ENCODE measurements at regions not wholly inside any gene's neighbourhood (a gene's known extent, or its start where the extent isn't known, plus 50 kb on each side); places are given as distances from the start of the nearest gene placed in this dataset.

DNA sequence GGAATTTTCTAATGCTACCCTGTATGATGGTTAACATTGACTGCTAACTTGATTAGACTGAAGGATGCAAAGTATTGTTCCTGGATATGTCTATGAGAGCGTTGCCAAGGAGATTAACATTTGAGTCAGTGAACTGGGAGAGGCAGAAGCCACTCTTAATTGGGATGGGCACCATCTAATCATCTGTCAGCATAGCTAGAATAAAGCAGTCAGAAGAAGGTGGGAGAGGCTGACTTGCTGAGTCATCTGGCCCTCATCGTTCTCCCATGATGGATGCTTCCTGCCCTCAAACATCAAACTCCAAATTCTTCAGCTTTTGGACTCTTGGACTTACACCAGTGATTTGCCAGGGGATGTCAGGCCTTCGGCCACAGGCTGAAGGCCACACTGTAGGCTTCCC is 878.5 kb downstream of the PCDH7 start:
- H3K4me3 ChIP-seq (ENCODE audit: low read depth in 1 of 3, low read length in 3 of 3), result no peak overlapping the region
- no peak overlapping the region for H3K27ac ChIP-seq (ENCODE audit: low read depth in 1 of 3, low read length in 2 of 3)
- 68 to 81% (median 77%) methylated on average over 3 of the region's 3 CpGs for WGBS, 3 donors
- no peak for DNase-seq
- no peaks in the 10 kb centered on the region for H3K9me3 ChIP-seq (ENCODE audit: control insufficient read depth in 2 of 2, insufficient read depth in 1 of 2, low read depth in 1 of 2, low read length in 1 of 2)
- H3K27me3 ChIP-seq (ENCODE audit: control insufficient read depth in 3 of 3, insufficient read depth in 3 of 3, low read length in 3 of 3), result no peaks in the 10 kb centered on the region
- H3K36me3 ChIP-seq (ENCODE audit: control insufficient read depth in 3 of 3, insufficient read depth in 2 of 3, low read depth in 1 of 3, low read length in 3 of 3), result no peaks in the 10 kb centered on the region
- no peaks in the 10 kb centered on the region for H3K4me1 ChIP-seq (ENCODE audit: control insufficient read depth in 3 of 3, insufficient read depth in 2 of 3, low read depth in 1 of 3, low read length in 2 of 3)
- no peak for FAIRE-seq

- no peaks in the 10 kb centered on the region for H3K4me1 ChIP-seq (ENCODE audit: control insufficient read depth in 3 of 3, insufficient read depth in 2 of 3, low read depth in 1 of 3, low read length in 2 of 3)
- H3K27ac ChIP-seq (ENCODE audit: low read depth in 1 of 3, low read length in 2 of 3), result no peak overlapping the region
- no peaks in the 10 kb centered on the region for H3K27me3 ChIP-seq (ENCODE audit: control insufficient read depth in 3 of 3, insufficient read depth in 3 of 3, low read length in 3 of 3)
- no peak for DNase-seq
- H3K36me3 ChIP-seq (ENCODE audit: control insufficient read depth in 3 of 3, insufficient read depth in 2 of 3, low read depth in 1 of 3, low read length in 3 of 3), result no peaks in the 10 kb centered on the region
- no peaks in the 10 kb centered on the region for H3K9me3 ChIP-seq (ENCODE audit: control insufficient read depth in 2 of 2, insufficient read depth in 1 of 2, low read depth in 1 of 2, low read length in 1 of 2)
- no peak for FAIRE-seq
- no peak overlapping the region for H3K4me3 ChIP-seq (ENCODE audit: low read depth in 1 of 3, low read length in 3 of 3)
These were observed 881.6 kb downstream of the PCDH7 start for GRCh38 chr4:31601793-31602192.

GRCh38 chr4:31613946-31614623 is 893.9 kb downstream of the PCDH7 start:
- Histone ChIP-seq H3K27me3 (ENCODE audit: control insufficient read depth in 3 of 3, insufficient read depth in 3 of 3, low read length in 3 of 3) (no peaks in the 10 kb centered on the region), H3K9me3 (ENCODE audit: control insufficient read depth in 2 of 2, insufficient read depth in 1 of 2, low read depth in 1 of 2, low read length in 1 of 2) (peaks cover 0 to 6% of the 10 kb centered on the region in 2 donors), H3K4me1 (ENCODE audit: control insufficient read depth in 3 of 3, insufficient read depth in 2 of 3, low read depth in 1 of 3, low read length in 2 of 3) (no peaks in the 10 kb centered on the region), H3K36me3 (ENCODE audit: control insufficient read depth in 3 of 3, insufficient read depth in 2 of 3, low read depth in 1 of 3, low read length in 3 of 3) (no peaks in the 10 kb centered on the region), H3K4me3 (ENCODE audit: low read depth in 1 of 3, low read length in 3 of 3) (no peak overlapping the region), H3K27ac (ENCODE audit: low read depth in 1 of 3, low read length in 2 of 3) (no peak overlapping the region)
- DNase-seq, result no peak
- FAIRE-seq, result no peak
- WGBS, 3 donors, result 60 to 74% (median 65%) methylated on average over 7 of the region's 7 CpGs

- Histone ChIP-seq H3K27ac (ENCODE audit: low read depth in 1 of 3, low read length in 2 of 3) (no peak overlapping the region), H3K9me3 (ENCODE audit: control insufficient read depth in 2 of 2, insufficient read depth in 1 of 2, low read depth in 1 of 2, low read length in 1 of 2) (peaks cover 0 to 6% of the 10 kb centered on the region in 2 donors), H3K4me3 (ENCODE audit: low read depth in 1 of 3, low read length in 3 of 3) (no peak overlapping the region), H3K4me1 (ENCODE audit: control insufficient read depth in 3 of 3, insufficient read depth in 2 of 3, low read depth in 1 of 3, low read length in 2 of 3) (no peaks in the 10 kb centered on the region), H3K27me3 (ENCODE audit: control insufficient read depth in 3 of 3, insufficient read depth in 3 of 3, low read length in 3 of 3) (no peaks in the 10 kb centered on the region), H3K36me3 (ENCODE audit: control insufficient read depth in 3 of 3, insufficient read depth in 2 of 3, low read depth in 1 of 3, low read length in 3 of 3) (no peaks in the 10 kb centered on the region)
- FAIRE-seq (no peak), DNase-seq (no peak)
- WGBS, 3 donors, result 67 to 83% (median 73%) methylated on average over 1 of the region's 1 CpG
These were observed 897.5 kb downstream of the PCDH7 start for GRCh38 chr4:31617667-31618066.

DNA sequence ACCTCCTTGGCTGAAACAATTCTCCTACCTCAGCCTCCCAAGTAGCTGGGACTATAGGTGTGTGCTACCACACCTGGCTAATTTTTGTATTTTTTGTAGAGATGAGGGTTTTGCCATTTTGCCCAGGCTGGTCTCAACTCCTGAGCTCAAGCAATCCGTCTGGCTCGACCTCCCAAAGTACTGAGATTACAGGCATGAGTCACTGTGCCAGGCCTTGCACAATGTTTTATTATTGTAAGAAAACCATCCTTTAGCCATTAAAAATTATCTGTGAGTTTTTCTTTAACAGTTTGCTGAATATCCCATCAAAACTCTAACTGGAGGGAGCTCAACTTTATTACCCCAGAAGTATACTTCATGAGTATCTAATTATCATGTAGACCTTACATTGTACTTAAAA is 900.3 kb downstream of the PCDH7 start:
- Histone ChIP-seq H3K9me3 (ENCODE audit: control insufficient read depth in 2 of 2, insufficient read depth in 1 of 2, low read depth in 1 of 2, low read length in 1 of 2) (no peaks in the 10 kb centered on the region), H3K4me3 (ENCODE audit: low read depth in 1 of 3, low read length in 3 of 3) (no peak overlapping the region), H3K4me1 (ENCODE audit: control insufficient read depth in 3 of 3, insufficient read depth in 2 of 3, low read depth in 1 of 3, low read length in 2 of 3) (no peaks in the 10 kb centered on the region), H3K36me3 (ENCODE audit: control insufficient read depth in 3 of 3, insufficient read depth in 2 of 3, low read depth in 1 of 3, low read length in 3 of 3) (no peaks in the 10 kb centered on the region), H3K27me3 (ENCODE audit: control insufficient read depth in 3 of 3, insufficient read depth in 3 of 3, low read length in 3 of 3) (no peaks in the 10 kb centered on the region), H3K27ac (ENCODE audit: low read depth in 1 of 3, low read length in 2 of 3) (no peak overlapping the region)
- 15 to 57% (median 19%) methylated on average over 2 of the region's 2 CpGs for WGBS, 3 donors
- FAIRE-seq (no peak), DNase-seq (no peak)

- no peaks in the 10 kb centered on the region for H3K4me1 ChIP-seq (ENCODE audit: control insufficient read depth in 3 of 3, insufficient read depth in 2 of 3, low read depth in 1 of 3, low read length in 2 of 3)
- DNase-seq, result no peak
- H3K4me3 ChIP-seq (ENCODE audit: low read depth in 1 of 3, low read length in 3 of 3), result no peak overlapping the region
- no peaks in the 10 kb centered on the region for H3K27me3 ChIP-seq (ENCODE audit: control insufficient read depth in 3 of 3, insufficient read depth in 3 of 3, low read length in 3 of 3)
- H3K27ac ChIP-seq (ENCODE audit: low read depth in 1 of 3, low read length in 2 of 3), result no peak overlapping the region
- WGBS, 3 donors, result 89 to 96% (median 94%) methylated on average over 4 of the region's 4 CpGs
- FAIRE-seq, result no peak
- H3K9me3 ChIP-seq (ENCODE audit: control insufficient read depth in 2 of 2, insufficient read depth in 1 of 2, low read depth in 1 of 2, low read length in 1 of 2), result no peaks in the 10 kb centered on the region
- no peaks in the 10 kb centered on the region for H3K36me3 ChIP-seq (ENCODE audit: control insufficient read depth in 3 of 3, insufficient read depth in 2 of 3, low read depth in 1 of 3, low read length in 3 of 3)
These were observed 925.1 kb downstream of the PCDH7 start for GRCh38 chr4:31645236-31645635.

DNA sequence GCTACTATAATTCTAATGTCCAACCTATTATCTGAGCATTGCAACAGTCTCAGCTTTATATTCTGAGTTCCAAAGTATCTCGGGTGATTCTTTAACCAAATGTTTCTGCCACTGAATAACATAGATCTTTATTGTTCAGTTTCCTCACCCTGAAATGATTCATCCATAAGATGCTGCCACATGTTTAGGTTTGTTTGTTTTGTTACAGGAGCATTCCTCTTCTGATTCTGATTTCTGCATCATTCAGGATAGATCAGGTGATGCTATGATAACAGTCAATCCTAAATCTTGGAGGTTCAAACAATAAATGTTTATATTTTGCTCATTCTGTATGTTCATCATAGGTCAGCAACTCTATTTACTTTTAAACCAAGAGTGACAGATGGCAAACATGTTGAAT is 927.6 kb downstream of the PCDH7 start:
- Histone ChIP-seq H3K4me1 (ENCODE audit: control insufficient read depth in 3 of 3, insufficient read depth in 2 of 3, low read depth in 1 of 3, low read length in 2 of 3) (no peaks in the 10 kb centered on the region), H3K27ac (ENCODE audit: low read depth in 1 of 3, low read length in 2 of 3) (no peak overlapping the region), H3K9me3 (ENCODE audit: control insufficient read depth in 2 of 2, insufficient read depth in 1 of 2, low read depth in 1 of 2, low read length in 1 of 2) (no peaks in the 10 kb centered on the region), H3K27me3 (ENCODE audit: control insufficient read depth in 3 of 3, insufficient read depth in 3 of 3, low read length in 3 of 3) (no peaks in the 10 kb centered on the region), H3K4me3 (ENCODE audit: low read depth in 1 of 3, low read length in 3 of 3) (no peak overlapping the region), H3K36me3 (ENCODE audit: control insufficient read depth in 3 of 3, insufficient read depth in 2 of 3, low read depth in 1 of 3, low read length in 3 of 3) (no peaks in the 10 kb centered on the region)
- no peak for FAIRE-seq
- no peak for DNase-seq
- 60 to 88% (median 83%) methylated on average over 1 of the region's 1 CpG for WGBS, 3 donors

GRCh38 chr4:31649878-31650277 is 929.7 kb downstream of the PCDH7 start:
- Histone ChIP-seq H3K4me1 (ENCODE audit: control insufficient read depth in 3 of 3, insufficient read depth in 2 of 3, low read depth in 1 of 3, low read length in 2 of 3) (no peaks in the 10 kb centered on the region), H3K27me3 (ENCODE audit: control insufficient read depth in 3 of 3, insufficient read depth in 3 of 3, low read length in 3 of 3) (no peaks in the 10 kb centered on the region), H3K27ac (ENCODE audit: low read depth in 1 of 3, low read length in 2 of 3) (no peak overlapping the region), H3K36me3 (ENCODE audit: control insufficient read depth in 3 of 3, insufficient read depth in 2 of 3, low read depth in 1 of 3, low read length in 3 of 3) (no peaks in the 10 kb centered on the region), H3K9me3 (ENCODE audit: control insufficient read depth in 2 of 2, insufficient read depth in 1 of 2, low read depth in 1 of 2, low read length in 1 of 2) (no peaks in the 10 kb centered on the region), H3K4me3 (ENCODE audit: low read depth in 1 of 3, low read length in 3 of 3) (no peak overlapping the region)
- FAIRE-seq (peak; percentile 91), DNase-seq (no peak)
- 8 to 39% (median 32%) methylated on average over 1 of the region's 1 CpG for WGBS, 3 donors

DNA sequence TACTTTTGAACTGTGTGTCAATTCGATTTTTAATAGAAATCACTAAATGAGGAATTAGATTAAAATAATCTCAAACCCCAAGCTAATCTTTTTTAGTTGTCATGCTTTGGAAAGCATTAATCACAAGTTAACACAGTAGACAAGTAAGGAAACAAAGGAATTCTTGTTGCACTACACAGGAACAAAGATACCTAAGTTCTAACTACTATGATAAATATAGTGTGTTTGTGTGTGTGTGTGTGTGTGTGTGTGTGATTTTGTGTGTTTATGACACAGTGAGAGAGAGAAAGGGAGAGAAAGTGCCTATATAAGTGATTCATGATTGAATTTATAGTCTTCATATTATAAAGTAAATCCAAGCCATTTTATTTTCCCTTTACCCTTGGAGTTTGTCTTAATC is 931.4 kb downstream of the PCDH7 start:
- H3K27ac ChIP-seq (ENCODE audit: low read depth in 1 of 3, low read length in 2 of 3), result no peak overlapping the region
- H3K36me3 ChIP-seq (ENCODE audit: control insufficient read depth in 3 of 3, insufficient read depth in 2 of 3, low read depth in 1 of 3, low read length in 3 of 3), result no peaks in the 10 kb centered on the region
- H3K27me3 ChIP-seq (ENCODE audit: control insufficient read depth in 3 of 3, insufficient read depth in 3 of 3, low read length in 3 of 3), result no peaks in the 10 kb centered on the region
- WGBS, 3 donors, result 42 to 77% (median 63%) methylated on average over 1 of the region's 1 CpG
- no peaks in the 10 kb centered on the region for H3K9me3 ChIP-seq (ENCODE audit: control insufficient read depth in 2 of 2, insufficient read depth in 1 of 2, low read depth in 1 of 2, low read length in 1 of 2)
- H3K4me1 ChIP-seq (ENCODE audit: control insufficient read depth in 3 of 3, insufficient read depth in 2 of 3, low read depth in 1 of 3, low read length in 2 of 3), result no peaks in the 10 kb centered on the region
- no peak overlapping the region for H3K4me3 ChIP-seq (ENCODE audit: low read depth in 1 of 3, low read length in 3 of 3)
- FAIRE-seq (no peak), DNase-seq (no peak)

Data from small intestine (tissue), 7 donors.